WTC11 (cell line): ENCODE measurements at regions not wholly inside any gene's neighbourhood (a gene's known extent, or its start where the extent isn't known, plus 50 kb on each side); places are given as distances from the start of the nearest gene placed in this dataset.

Experiments
- ATAC-seq: fragments of 200-7000 bp; cut with Tn5 transposase; 2 replicates; pipeline ENCODE4 v1.10.0; 2021; ENCODE audit warnings: mild to moderate bottlenecking, moderate library complexity
- CTCF ChIA-PET: fragments of 300-600 bp; sonication (Branson Sonifier 250); formaldehyde crosslinking; loops from one replicate; lab custom pipeline; 2021; ENCODE audit warnings: antibody characterized with exemption; lab: Charles Lee
- POLR2A ChIA-PET: fragments of 350-600 bp; sonication (Branson Sonifier 250); formaldehyde crosslinking; loops from one replicate; lab custom pipeline; 2021; ENCODE audit warnings: antibody characterized with exemption; lab: Charles Lee
- DNase-seq: peaks from one replicate; pipeline ENCODE4 v3.0.0; 2021; ENCODE audit warnings: low spot score
- H3K27ac Mint-ChIP-seq: 2 replicates; pipeline ENCODE4 v1.8.0; 2021; ENCODE audit warnings: mixed read lengths
- H3K27me3 Mint-ChIP-seq: 2 replicates; pipeline ENCODE4 v1.8.0; 2021; ENCODE audit warnings: low read depth, mild to moderate bottlenecking, moderate library complexity, mixed read lengths
- H3K36me3 Mint-ChIP-seq: 2 replicates; pipeline ENCODE4 v1.8.0; 2021; ENCODE audit warnings: mixed read lengths
- H3K4me1 Mint-ChIP-seq: 2 replicates; pipeline ENCODE4 v1.8.0; 2022; ENCODE audit warnings: mixed read lengths
- H3K4me3 Mint-ChIP-seq: 2 replicates; pipeline ENCODE4 v1.8.0; 2021; ENCODE audit warnings: mild to moderate bottlenecking, moderate library complexity, mixed read lengths
- H3K9me3 Mint-ChIP-seq: 2 replicates; pipeline ENCODE4 v1.8.0; 2021; ENCODE audit warnings: mixed read lengths
- AR ChIP-seq: fragments of 250-450 bp; sonication (Bioruptor Pico); IDR thresholded peaks from 2 replicates; pipeline ENCODE4 v1.9.0; 2021; ENCODE audit warnings: mild to moderate bottlenecking
- E2F4 ChIP-seq: sonication (generic); formaldehyde crosslinking; IDR thresholded peaks from 2 replicates; pipeline ENCODE4 v1.8.1; 2022; ENCODE audit warnings: low read depth, mild to moderate bottlenecking, moderate library complexity, missing genetic modification reagents, borderline replicate concordance
- EMX1 ChIP-seq: fragments of 250-450 bp; sonication (Bioruptor Pico); IDR thresholded peaks from 2 replicates; pipeline ENCODE4 v1.8.0; 2021; ENCODE audit warnings: mild to moderate bottlenecking
- FOXK1 ChIP-seq: sonication (generic); formaldehyde crosslinking; IDR thresholded peaks from 2 replicates; pipeline ENCODE4 v1.8.0; 2022; ENCODE audit warnings: mild to moderate bottlenecking, moderate library complexity, missing genetic modification reagents
- GTF2I ChIP-seq: fragments of 250-450 bp; sonication (Bioruptor Pico); conservative IDR thresholded peaks from 2 replicates; pipeline ENCODE4 v1.4.0; 2021; ENCODE audit warnings: mild to moderate bottlenecking
- HMGA2 ChIP-seq: fragments of 250-450 bp; sonication (Bioruptor Pico); IDR thresholded peaks from 2 replicates; pipeline ENCODE4 v1.4.0; 2021; ENCODE audit warnings: mild to moderate bottlenecking, moderate library complexity
- MLX ChIP-seq: sonication (generic); formaldehyde crosslinking; IDR thresholded peaks from 2 replicates; pipeline ENCODE4 v1.8.1; 2023; ENCODE audit warnings: mild to moderate bottlenecking, missing genetic modification reagents, moderate library complexity
- NFYB ChIP-seq: sonication (generic); formaldehyde crosslinking; conservative IDR thresholded peaks from 2 replicates; pipeline ENCODE4 v1.8.0; 2022; ENCODE audit warnings: low read depth, missing genetic modification reagents
- OVOL2 ChIP-seq: fragments of 250-450 bp; sonication (Bioruptor Pico); IDR thresholded peaks from 2 replicates; pipeline ENCODE4 v1.9.0; 2021; ENCODE audit warnings: mild to moderate bottlenecking, borderline replicate concordance
- STAT6 ChIP-seq: sonication (generic); formaldehyde crosslinking; conservative IDR thresholded peaks from 2 replicates; pipeline ENCODE4 v1.8.1; 2023; ENCODE audit warnings: mild to moderate bottlenecking, low read depth, missing genetic modification reagents, moderate library complexity
- USF2 ChIP-seq: sonication (generic); formaldehyde crosslinking; IDR thresholded peaks from 2 replicates; pipeline ENCODE4 v1.8.1; 2023; ENCODE audit warnings: mild to moderate bottlenecking, missing genetic modification reagents, moderate library complexity
- ZNF219 ChIP-seq: sonication (generic); formaldehyde crosslinking; IDR thresholded peaks from 2 replicates; pipeline ENCODE4 v1.8.0; 2023; ENCODE audit warnings: missing genetic modification reagents, mild to moderate bottlenecking, borderline replicate concordance
- ZNF263 ChIP-seq: sonication (generic); formaldehyde crosslinking; IDR thresholded peaks from 2 replicates; pipeline ENCODE4 v1.8.1; 2022; ENCODE audit warnings: low read depth, mild to moderate bottlenecking, moderate library complexity, missing genetic modification reagents
- ZNF317 ChIP-seq: sonication (generic); formaldehyde crosslinking; IDR thresholded peaks from 2 replicates; pipeline ENCODE4 v1.8.1; 2023; ENCODE audit warnings: low read depth, mild to moderate bottlenecking, moderate library complexity, missing genetic modification reagents, borderline replicate concordance

GRCh38 chr4:84179409-84179808 is 319.7 kb downstream of the NKX6-1 start (continued):
- no peak for TF ChIP-seq MLX (CRISPR knock-in tag)
- TF ChIP-seq USF2 (CRISPR knock-in tag): no peak
- no peak for TF ChIP-seq NFYB (CRISPR knock-in tag)
- no peak for TF ChIP-seq AR (CRISPR knock-in tag)
- TF ChIP-seq OVOL2 (CRISPR knock-in tag): no peak

- DNase-seq (no peak), ATAC-seq (no peak)
- peaks cover 23% of the 10 kb centered on the region for H3K9me3 Mint-ChIP-seq
- H3K4me1 Mint-ChIP-seq: no peaks in the 10 kb centered on the region
- H3K36me3 Mint-ChIP-seq: no peaks in the 10 kb centered on the region
- no peak for TF ChIP-seq ZNF317 (CRISPR knock-in tag)
- TF ChIP-seq E2F4: no peak
- no peak for TF ChIP-seq ZNF219 (CRISPR knock-in tag)
- TF ChIP-seq NFYB (CRISPR knock-in tag): no peak
- POLR2A ChIA-PET: no interaction called here
- H3K27me3 Mint-ChIP-seq: no peaks in the 10 kb centered on the region
- CTCF ChIA-PET: no interaction called here
- H3K27ac Mint-ChIP-seq: no peak overlapping the region
- H3K4me3 Mint-ChIP-seq: no peak overlapping the region
Observed at GRCh38 chr4:84177831-84178542, 321.1 kb downstream of the NKX6-1 start.

GRCh38 chr4:84176016-84176415 is 323.1 kb downstream of the NKX6-1 start:
- H3K27me3 Mint-ChIP-seq: no peaks in the 10 kb centered on the region
- POLR2A ChIA-PET: no interaction called here
- no peaks in the 10 kb centered on the region for H3K4me1 Mint-ChIP-seq
- DNase-seq: no peak
- H3K27ac Mint-ChIP-seq: no peak overlapping the region
- ATAC-seq: no peak
- CTCF ChIA-PET: interaction anchor here (1.1 kb wide), 1 partner anchor 9 kb away, joined by 3 read pairs; no protein-coding TSS in a partner anchor
- no peak for TF ChIP-seq STAT6
- TF ChIP-seq HMGA2 (CRISPR knock-in tag): no peak
- no peak for TF ChIP-seq EMX1 (CRISPR knock-in tag)
- no peak for TF ChIP-seq ZNF263 (CRISPR knock-in tag)
- no peak for TF ChIP-seq FOXK1
- no peak for TF ChIP-seq GTF2I (CRISPR knock-in tag)
- no peak overlapping the region for H3K4me3 Mint-ChIP-seq
- peaks cover 23% of the 10 kb centered on the region for H3K9me3 Mint-ChIP-seq
- no peaks in the 10 kb centered on the region for H3K36me3 Mint-ChIP-seq
